ENCODE measurements at regions not wholly inside any gene's neighbourhood (a gene's known extent, or its start where the extent isn't known, plus 50 kb on each side); places are given as distances from the start of the nearest gene placed in this dataset.
"Not testable (repeated sequence)": the region's sequence is repeated elsewhere in the genome, so short reads cannot be mapped to it uniquely, and the experiment has no call there.

DNA sequence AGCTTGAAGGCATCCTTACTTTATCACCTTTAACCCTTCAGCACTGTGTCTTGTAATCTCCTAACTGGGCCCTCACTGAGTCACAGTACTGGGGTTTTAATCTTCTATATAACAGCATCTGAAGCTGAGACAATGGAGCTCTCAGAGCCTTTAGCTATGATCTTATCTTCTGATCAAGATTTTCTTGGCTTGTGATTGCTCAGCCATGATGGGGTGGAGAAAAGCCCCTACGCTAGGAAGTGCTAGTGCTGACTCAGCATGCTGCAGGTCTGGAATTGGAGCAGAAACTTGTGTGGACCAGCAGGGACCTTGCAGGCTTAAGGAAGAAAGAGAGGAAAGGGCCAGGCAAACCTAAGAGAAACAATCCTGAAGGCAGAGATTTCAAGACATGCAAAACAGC, 71.7 kb upstream of the EED start:
- DNase-seq (ENCODE audit: low read depth, low spot score) = peak; percentile 59

DNA sequence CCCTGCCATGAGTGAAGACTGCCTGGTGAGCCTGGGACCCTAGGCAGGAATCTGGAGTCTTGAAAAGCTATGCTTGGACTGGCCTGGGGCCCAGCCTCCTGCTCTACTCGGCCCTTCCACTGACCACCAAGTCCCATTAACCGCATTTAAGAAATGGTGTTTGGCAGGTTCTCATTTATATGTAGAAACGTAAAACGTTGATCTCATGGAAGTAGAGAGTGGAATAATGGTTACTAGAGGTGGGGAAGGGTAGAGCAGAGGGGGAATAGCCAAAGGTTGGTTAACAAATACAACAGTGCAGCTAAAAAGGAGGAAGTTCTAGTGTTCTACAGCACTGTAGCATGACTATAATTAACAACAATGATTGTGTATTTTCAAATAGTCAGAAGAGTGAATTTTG, 72.9 kb upstream of the EED start:
- TF ChIP-seq, protein P1, sequence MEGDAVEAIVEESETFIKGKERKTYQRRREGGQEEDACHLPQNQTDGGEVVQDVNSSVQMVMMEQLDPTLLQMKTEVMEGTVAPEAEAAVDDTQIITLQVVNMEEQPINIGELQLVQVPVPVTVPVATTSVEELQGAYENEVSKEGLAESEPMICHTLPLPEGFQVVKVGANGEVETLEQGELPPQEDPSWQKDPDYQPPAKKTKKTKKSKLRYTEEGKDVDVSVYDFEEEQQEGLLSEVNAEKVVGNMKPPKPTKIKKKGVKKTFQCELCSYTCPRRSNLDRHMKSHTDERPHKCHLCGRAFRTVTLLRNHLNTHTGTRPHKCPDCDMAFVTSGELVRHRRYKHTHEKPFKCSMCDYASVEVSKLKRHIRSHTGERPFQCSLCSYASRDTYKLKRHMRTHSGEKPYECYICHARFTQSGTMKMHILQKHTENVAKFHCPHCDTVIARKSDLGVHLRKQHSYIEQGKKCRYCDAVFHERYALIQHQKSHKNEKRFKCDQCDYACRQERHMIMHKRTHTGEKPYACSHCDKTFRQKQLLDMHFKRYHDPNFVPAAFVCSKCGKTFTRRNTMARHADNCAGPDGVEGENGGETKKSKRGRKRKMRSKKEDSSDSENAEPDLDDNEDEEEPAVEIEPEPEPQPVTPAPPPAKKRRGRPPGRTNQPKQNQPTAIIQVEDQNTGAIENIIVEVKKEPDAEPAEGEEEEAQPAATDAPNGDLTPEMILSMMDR (IDR thresholded peaks at IDR 0.05; ENCODE audit: low read depth, low read length) = no peak
- DNase-seq (ENCODE audit: low read depth, low spot score) = no peak
- in situ Hi-C loops (cut with HindIII; ENCODE audit: low sequenced_read_pairs) = no loop called here
- no peak overlapping the region for H3K4me3 ChIP-seq (ENCODE audit: low read depth, low read length)

More for the DNA sequence above, 71.7 kb upstream of the EED start:
- H3K4me3 ChIP-seq (ENCODE audit: low read depth, low read length) = no peak overlapping the region
- TF ChIP-seq, protein P1 (IDR thresholded peaks at IDR 0.05; ENCODE audit: low read depth, low read length) = no peak
- in situ Hi-C loops (cut with HindIII; ENCODE audit: low sequenced_read_pairs) = no loop called here

DNA sequence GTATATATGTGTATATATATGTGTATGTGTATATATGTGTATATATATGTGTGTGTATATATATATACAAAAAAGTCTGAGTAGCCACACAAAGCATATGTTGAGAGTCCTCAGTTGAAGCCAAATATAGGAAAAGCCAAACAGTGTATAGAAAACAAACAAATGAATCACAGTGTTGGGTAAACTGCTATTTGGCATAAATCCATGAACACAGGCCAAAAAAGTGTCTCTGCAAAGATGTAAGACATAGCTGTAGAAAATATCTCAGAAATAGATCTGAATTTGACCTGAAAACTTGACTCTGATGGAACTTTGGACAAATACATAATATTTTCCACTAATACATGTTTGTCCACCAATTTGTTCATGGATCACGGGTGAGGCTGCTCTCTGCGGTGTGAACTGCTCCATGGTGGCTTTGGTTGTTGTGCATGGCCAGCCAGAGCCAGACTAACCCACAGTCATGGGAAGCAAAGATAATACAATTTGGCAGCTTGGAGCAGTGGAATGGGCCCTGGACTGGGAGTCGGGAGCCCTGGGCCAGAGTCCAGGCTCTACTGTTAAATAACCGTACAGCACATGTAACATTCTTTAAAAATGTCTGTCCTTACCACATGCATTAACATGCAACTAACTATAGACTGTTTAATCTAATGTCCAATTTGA, 76.9 kb upstream of the EED start:
- TF ChIP-seq, protein P1 (IDR thresholded peaks at IDR 0.05; ENCODE audit: low read depth, low read length) = no peak
- no peak for DNase-seq (ENCODE audit: low read depth, low spot score)
- H3K4me3 ChIP-seq (ENCODE audit: low read depth, low read length) = no peak overlapping the region
- in situ Hi-C loops (cut with HindIII; ENCODE audit: low sequenced_read_pairs) = no loop called here

DNA sequence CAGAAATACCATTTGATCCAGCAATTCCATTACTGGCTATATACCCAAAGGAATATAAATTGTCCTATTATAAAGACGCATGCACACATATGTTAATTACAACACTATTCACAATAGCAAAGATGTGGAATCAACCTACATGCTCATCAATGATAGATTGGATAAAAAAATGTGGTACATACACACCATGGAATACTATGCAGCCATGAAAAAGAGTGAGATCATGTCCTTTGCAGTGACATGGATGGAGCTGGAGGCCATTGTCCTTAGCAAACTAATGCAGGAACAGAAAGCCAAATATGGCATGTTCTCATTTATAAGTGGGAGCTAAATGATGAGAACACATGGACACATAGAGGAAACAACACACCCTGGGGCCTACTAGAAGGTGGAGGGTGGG, 78.3 kb upstream of the EED start:
- DNase-seq (ENCODE audit: low read depth, low spot score); in situ Hi-C loops (cut with HindIII; ENCODE audit: low sequenced_read_pairs); H3K4me3 ChIP-seq (ENCODE audit: low read depth, low read length): not testable (repeated sequence)

DNA sequence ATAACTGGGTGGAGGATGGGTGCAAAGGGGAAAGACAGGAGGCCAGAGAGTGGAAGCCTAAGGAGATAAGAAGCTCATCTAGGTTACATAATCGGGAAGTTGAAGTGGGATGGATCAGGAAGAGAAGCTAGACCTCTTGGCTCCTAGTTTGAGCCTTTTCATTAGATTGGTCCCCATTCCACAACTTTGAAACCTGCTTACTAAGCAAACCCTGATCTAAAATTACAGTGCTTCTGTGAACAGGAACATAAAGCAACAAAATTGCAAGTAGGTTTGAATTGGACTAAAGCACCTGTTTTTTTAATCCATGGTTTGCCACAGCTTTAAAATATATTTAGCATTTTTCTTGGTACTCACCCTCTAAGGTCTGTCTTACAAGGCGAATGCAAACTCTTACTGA, 80.4 kb upstream of the EED start:
- H3K4me3 ChIP-seq (ENCODE audit: low read depth, low read length) = no peak overlapping the region

DNA sequence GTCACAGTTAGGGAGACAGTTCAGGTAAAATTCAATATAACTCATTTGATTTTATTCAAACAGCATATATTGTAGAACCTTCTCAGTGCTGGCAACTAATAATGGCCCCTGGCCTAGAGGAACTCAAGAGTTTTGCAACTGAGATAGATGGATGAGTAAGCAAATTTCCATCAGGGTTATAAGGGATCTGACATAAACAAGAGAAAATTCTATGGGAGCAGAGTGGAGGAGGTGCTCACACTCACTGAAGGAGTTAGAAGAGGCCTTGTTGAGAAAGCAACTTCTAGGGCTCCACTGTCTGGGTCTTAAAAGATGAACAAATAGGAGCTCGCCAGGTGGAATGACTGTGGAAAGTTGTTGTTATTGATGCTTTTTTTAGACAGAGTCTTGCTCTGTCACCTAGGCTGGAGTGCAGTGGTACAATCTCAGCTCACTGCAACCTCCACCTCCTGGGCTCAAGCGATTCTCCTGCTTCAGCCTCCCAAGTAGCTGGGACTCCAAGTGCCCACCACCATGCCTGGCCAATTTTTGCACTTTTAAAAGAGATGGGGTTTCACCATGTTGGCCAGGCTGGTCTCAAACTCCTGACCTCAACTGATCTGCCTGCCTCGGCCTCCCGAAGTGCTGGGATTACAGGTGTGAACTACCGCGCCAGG, 81.2 kb upstream of the EED start:
- DNase-seq (ENCODE audit: low read depth, low spot score); in situ Hi-C loops (cut with HindIII; ENCODE audit: low sequenced_read_pairs); H3K4me3 ChIP-seq (ENCODE audit: low read depth, low read length): not testable (repeated sequence)

More for the DNA sequence above, 80.4 kb upstream of the EED start:
- DNase-seq (ENCODE audit: low read depth, low spot score) = no peak
- TF ChIP-seq, protein P1 (IDR thresholded peaks at IDR 0.05; ENCODE audit: low read depth, low read length) = no peak
- in situ Hi-C loops (cut with HindIII; ENCODE audit: low sequenced_read_pairs) = no loop called here

DNA sequence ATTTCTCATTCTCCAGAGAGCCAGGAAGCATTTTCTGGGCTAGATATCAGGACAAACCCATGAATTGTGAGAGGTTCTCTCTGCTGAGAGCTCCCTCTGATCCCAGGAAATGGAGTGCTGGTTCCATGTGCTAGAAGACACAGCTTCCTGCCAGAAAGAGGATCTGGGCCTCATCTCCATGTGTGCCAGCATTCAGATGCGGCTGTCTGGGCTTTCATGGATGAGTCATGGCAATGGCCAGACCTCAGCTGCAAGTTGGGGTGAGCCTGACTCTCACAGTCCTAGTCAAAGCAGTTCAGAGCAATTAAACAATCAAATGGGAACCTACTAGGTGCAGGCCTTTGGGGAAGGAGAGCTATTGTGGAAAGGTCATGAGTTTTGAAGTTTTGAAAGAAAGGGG, 82.3 kb upstream of the EED start:
- TF ChIP-seq, protein P1 (IDR thresholded peaks at IDR 0.05; ENCODE audit: low read depth, low read length) = no peak
- in situ Hi-C loops (cut with HindIII; ENCODE audit: low sequenced_read_pairs) = no loop called here
- no peak overlapping the region for H3K4me3 ChIP-seq (ENCODE audit: low read depth, low read length)
- DNase-seq (ENCODE audit: low read depth, low spot score) = peak; percentile 86

All from astrocyte of the spinal cord (primary cell).